Testis (tissue), 2 donors: ENCODE measurements at regions not wholly inside any gene's neighbourhood (a gene's known extent, or its start where the extent isn't known, plus 50 kb on each side); places are given as distances from the start of the nearest gene placed in this dataset.

Source experiments
- CTCF ChIP-seq, 3 experiments: fragments of 450-650 bp in 2 of 3; fragments of 200-600 bp in 1 of 3; sonication (generic) in 1 of 3; IDR thresholded peaks; one replicate each; pipeline ENCODE4 v1.5.1; 2016 to 2019; ENCODE audit warnings: antibody characterized with exemption in 3 of 3, mild to moderate bottlenecking in 2 of 3, moderate library complexity in 1 of 3
- POLR2A ChIP-seq: fragments of 450-650 bp; IDR thresholded peaks from one replicate; pipeline ENCODE4 v1.6.1; 2017; ENCODE audit warnings: antibody characterized with exemption, mild to moderate bottlenecking, moderate library complexity

DNA sequence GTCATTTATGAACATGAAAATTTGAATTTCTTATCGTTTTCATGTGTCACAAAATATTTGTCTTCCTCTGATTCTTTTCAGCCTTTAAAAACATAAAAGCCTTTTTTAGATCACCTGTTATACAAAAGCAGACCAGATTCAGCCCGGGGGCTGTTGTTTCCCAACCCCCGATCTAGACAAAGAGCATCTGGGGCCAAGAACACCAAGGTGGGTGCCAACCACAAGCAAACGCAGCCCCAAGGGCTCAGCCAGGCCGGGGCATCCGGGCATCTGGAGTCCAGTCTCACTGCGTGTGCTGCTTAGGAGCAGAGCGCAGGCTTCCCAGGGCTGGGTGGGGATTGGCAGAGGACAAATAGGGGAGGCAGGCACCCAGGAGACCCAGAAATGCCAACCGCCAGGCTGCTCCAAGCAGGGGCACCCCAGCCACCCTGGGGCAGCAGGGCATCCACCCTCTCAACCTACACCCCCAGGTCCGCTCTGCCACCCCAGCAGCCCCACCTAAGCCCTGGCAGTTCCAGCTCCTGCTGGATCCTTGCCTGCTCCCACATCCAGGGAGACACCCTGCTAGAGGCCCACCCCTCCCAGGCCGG lies 78.0 kb downstream of the HMX1 start:
- TF ChIP-seq CTCF (IDR thresholded peaks at IDR 0.05) (no peak), POLR2A (no peak)
